T-helper 9 cell (primary cell): ENCODE measurements at regions not wholly inside any gene's neighbourhood (a gene's known extent, or its start where the extent isn't known, plus 50 kb on each side); places are given as distances from the start of the nearest gene placed in this dataset.
"Not testable (repeated sequence)": the region's sequence is repeated elsewhere in the genome, so short reads cannot be mapped to it uniquely, and the experiment has no call there.

Experiments
- DNase-seq: peaks from one replicate; pipeline ENCODE4 v3.0.0-alpha.2; 2020

- DNase-seq = no peak
These were observed 149.8 kb upstream of the RASGEF1B start for GRCh38 chr4:81621490-81621889.

- DNase-seq = no peak
These were observed 148.7 kb upstream of the RASGEF1B start for GRCh38 chr4:81620442-81620841.

- no peak for DNase-seq
These were observed 145.8 kb upstream of the RASGEF1B start for GRCh38 chr4:81617545-81617944.

GRCh38 chr4:81611221-81611620 lies 139.5 kb upstream of the RASGEF1B start:
- no peak for DNase-seq

GRCh38 chr4:81609844-81610243 lies 138.1 kb upstream of the RASGEF1B start:
- DNase-seq = no peak

- DNase-seq = no peak
These were observed 136.2 kb upstream of the RASGEF1B start for GRCh38 chr4:81607950-81608349.

GRCh38 chr4:81606801-81607501 lies 135.2 kb upstream of the RASGEF1B start:
- no peak for DNase-seq

- no peak for DNase-seq
These were observed 134.5 kb upstream of the RASGEF1B start for GRCh38 chr4:81606166-81606565.

- no peak for DNase-seq
These were observed 133.6 kb upstream of the RASGEF1B start for GRCh38 chr4:81605271-81605670.

- DNase-seq = no peak
These were observed 133.0 kb upstream of the RASGEF1B start for GRCh38 chr4:81604683-81605218.

- DNase-seq = no peak
These were observed 131.1 kb upstream of the RASGEF1B start for GRCh38 chr4:81602854-81603253.

- DNase-seq = no peak
These were observed 129.6 kb upstream of the RASGEF1B start for GRCh38 chr4:81601358-81601694.

GRCh38 chr4:81600520-81601357 lies 129.0 kb upstream of the RASGEF1B start:
- no peak for DNase-seq

GRCh38 chr4:81599742-81600380 lies 128.2 kb upstream of the RASGEF1B start:
- no peak for DNase-seq

- DNase-seq = no peak
These were observed 124.3 kb upstream of the RASGEF1B start for GRCh38 chr4:81595798-81596610.

GRCh38 chr4:81595287-81595686 lies 123.6 kb upstream of the RASGEF1B start:
- no peak for DNase-seq

GRCh38 chr4:81594490-81595159 lies 122.9 kb upstream of the RASGEF1B start:
- no peak for DNase-seq

GRCh38 chr4:81592701-81593100 lies 121.0 kb upstream of the RASGEF1B start:
- DNase-seq = no peak

GRCh38 chr4:81590596-81590995 lies 118.9 kb upstream of the RASGEF1B start:
- DNase-seq = no peak

GRCh38 chr4:81589262-81589661 lies 117.6 kb upstream of the RASGEF1B start:
- DNase-seq = no peak

- no peak for DNase-seq
These were observed 115.0 kb upstream of the RASGEF1B start for GRCh38 chr4:81586706-81587105.

GRCh38 chr4:81580994-81581374 lies 109.3 kb upstream of the RASGEF1B start:
- not testable (repeated sequence) for DNase-seq
